Thyroid gland (tissue), 4 donors: ENCODE measurements at regions not wholly inside any gene's neighbourhood (a gene's known extent, or its start where the extent isn't known, plus 50 kb on each side); places are given as distances from the start of the nearest gene placed in this dataset.

ENCODE experiments used
- DNase-seq, 2 donors: peaks; one replicate each; pipeline ENCODE4 v3.0.0-alpha.2; 2019
- H3K27ac ChIP-seq, 3 donors: fragments of 200-600 bp; sonication (generic); 1 replicate in 2 of 3; 2 replicates in 1 of 3; pipeline ENCODE4 v1.5.1; 2016 to 2019; ENCODE audit warnings: mild to moderate bottlenecking in 1 of 3, moderate library complexity in 1 of 3
- H3K27me3 ChIP-seq: fragments of 200-600 bp; sonication (generic); one replicate; pipeline ENCODE4 v1.5.1; 2019
- H3K36me3 ChIP-seq, 2 donors: fragments of 200-600 bp; sonication (generic); one replicate each; pipeline ENCODE4 v1.5.1; 2016 to 2019
- H3K4me1 ChIP-seq, 2 donors: fragments of 200-600 bp; sonication (generic); one replicate each; pipeline ENCODE4 v1.5.1; 2017 to 2019
- H3K4me3 ChIP-seq, 3 donors: fragments of 200-600 bp; sonication (generic); replicated peaks in 1 of 3; 1 replicate in 2 of 3; 2 replicates in 1 of 3; pipeline ENCODE4 v1.5.1; 2016; ENCODE audit warnings: mild to moderate bottlenecking in 1 of 3
- H3K9me3 ChIP-seq: fragments of 200-600 bp; sonication (generic); one replicate; pipeline ENCODE4 v1.5.1; 2017
- POLR2A ChIP-seq, 2 donors: fragments of 450-650 bp; IDR thresholded peaks; one replicate each; pipeline ENCODE4 v1.6.1; 2017; ENCODE audit warnings: antibody characterized with exemption in 2 of 2, mild to moderate bottlenecking in 2 of 2, moderate library complexity in 1 of 2
- WGBS, 2 donors: methylation state at CpG; one replicate each; pipeline ENCODE4 v1.1.5; 2017; 5-methylcytosine and 5-hydroxymethylcytosine counted together
- intact Hi-C: fragments of 100-400 bp; cut with DNase I; formaldehyde crosslinking; loops from one replicate; pipeline ENCODE4 v1.15.1; 2023
- TF ChIP-seq, protein P1 (sequence below), 6 experiments: fragments of 200-600 bp in 3 of 6; fragments of 450-650 bp in 3 of 6; sonication (generic) in 3 of 6; IDR thresholded peaks; one replicate each; pipeline ENCODE4 v1.5.1; 2016 to 2019; ENCODE audit warnings: antibody characterized with exemption in 6 of 6, mild to moderate bottlenecking in 2 of 6, inconsistent platforms in 1 of 6, moderate library complexity in 1 of 6

DNA sequence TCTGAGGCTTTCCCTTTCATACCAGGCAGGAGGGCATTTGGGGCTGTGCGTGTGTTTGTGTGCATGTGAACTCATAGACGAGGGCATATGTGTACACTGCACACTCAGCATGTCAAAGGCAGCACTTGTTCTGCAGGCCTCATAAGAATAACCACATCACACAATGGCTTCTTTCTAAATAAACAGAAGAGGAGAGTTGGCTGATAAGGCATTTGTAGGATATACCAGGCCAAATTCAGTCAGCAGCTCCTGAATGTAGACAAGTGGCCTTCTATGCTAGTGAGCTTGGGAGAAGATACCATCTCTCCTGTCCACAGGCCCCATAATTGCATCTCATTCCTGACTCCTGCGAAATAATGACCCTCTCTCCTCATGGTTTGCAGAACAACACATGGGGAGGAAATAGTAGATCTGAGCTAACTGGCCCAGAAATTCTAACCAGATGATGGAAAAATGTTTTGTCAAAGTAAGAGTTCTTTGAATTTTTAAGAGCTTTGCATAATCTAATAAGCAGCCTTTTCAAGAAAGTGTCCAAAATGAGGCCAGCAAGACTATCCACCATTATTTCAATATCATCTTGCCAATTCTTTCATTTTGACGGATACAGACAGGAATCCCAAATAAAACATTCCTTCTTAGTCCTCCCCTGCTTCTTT lies 60.5 kb upstream of the GAS1 start:
- Histone ChIP-seq H3K27me3 (no peaks in the 10 kb centered on the region), H3K4me1 (no peaks in the 10 kb centered on the region), H3K9me3 (no peaks in the 10 kb centered on the region), H3K27ac (no peak overlapping the region), H3K36me3 (no peaks in the 10 kb centered on the region), H3K4me3 (no peak overlapping the region)
- WGBS, 2 donors, result 69 to 70% methylated on average over 4 of the region's 4 CpGs
- DNase-seq, result no peak
- intact Hi-C loops, result no loop called here
- no peak for TF ChIP-seq POLR2A (IDR thresholded peaks at IDR 0.05)
- TF ChIP-seq, protein P1, sequence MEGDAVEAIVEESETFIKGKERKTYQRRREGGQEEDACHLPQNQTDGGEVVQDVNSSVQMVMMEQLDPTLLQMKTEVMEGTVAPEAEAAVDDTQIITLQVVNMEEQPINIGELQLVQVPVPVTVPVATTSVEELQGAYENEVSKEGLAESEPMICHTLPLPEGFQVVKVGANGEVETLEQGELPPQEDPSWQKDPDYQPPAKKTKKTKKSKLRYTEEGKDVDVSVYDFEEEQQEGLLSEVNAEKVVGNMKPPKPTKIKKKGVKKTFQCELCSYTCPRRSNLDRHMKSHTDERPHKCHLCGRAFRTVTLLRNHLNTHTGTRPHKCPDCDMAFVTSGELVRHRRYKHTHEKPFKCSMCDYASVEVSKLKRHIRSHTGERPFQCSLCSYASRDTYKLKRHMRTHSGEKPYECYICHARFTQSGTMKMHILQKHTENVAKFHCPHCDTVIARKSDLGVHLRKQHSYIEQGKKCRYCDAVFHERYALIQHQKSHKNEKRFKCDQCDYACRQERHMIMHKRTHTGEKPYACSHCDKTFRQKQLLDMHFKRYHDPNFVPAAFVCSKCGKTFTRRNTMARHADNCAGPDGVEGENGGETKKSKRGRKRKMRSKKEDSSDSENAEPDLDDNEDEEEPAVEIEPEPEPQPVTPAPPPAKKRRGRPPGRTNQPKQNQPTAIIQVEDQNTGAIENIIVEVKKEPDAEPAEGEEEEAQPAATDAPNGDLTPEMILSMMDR (IDR thresholded peaks at IDR 0.05), result no peak

DNA sequence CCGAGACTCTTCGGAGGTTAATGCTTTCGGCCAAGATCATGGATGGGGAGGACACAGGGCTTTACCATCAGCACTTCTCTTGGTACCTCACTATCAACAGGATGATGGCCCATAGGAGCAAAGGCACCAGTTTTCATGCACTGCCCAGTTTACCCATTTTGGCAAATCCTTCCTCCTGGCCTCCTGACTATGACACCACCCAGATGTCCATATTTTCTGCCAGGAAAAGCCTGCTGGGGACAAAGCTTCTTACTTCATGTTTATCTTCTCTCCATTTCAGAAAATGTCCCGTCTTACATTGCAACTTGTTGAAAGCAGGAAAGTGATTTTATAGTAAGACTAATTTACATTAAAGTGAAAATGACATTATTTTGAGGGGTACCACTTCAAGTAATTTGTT lies 61.4 kb upstream of the GAS1 start:
- TF ChIP-seq, protein P1 (IDR thresholded peaks at IDR 0.05), result no peak
- TF ChIP-seq POLR2A (IDR thresholded peaks at IDR 0.05), result no peak
- H3K4me1 ChIP-seq, result no peaks in the 10 kb centered on the region
- 85 to 86% methylated on average over 4 of the region's 4 CpGs for WGBS, 2 donors
- no peak for DNase-seq
- H3K27me3 ChIP-seq, result no peaks in the 10 kb centered on the region
- H3K27ac ChIP-seq, result no peak overlapping the region
- H3K36me3 ChIP-seq, result no peaks in the 10 kb centered on the region
- no peaks in the 10 kb centered on the region for H3K9me3 ChIP-seq
- intact Hi-C loops, result no loop called here
- H3K4me3 ChIP-seq, result no peak overlapping the region

DNA sequence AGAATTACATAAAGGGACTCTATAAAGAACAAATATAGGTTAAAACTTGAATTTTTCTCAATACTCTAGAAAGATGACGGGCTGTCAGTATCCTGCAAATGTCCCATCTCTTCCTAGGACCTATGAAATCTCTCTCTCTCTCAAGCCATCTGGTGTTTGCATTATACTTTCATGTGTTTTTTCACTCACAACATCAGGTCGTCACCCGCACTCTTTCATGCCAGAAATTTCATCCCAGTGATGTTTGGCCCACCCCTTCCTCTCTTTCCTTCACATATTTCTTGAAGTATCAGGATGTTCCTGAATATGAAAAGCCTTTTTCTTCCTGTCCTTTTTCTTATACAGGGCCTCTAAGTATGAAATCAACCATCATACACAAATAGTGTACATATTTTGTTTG lies 63.3 kb upstream of the GAS1 start:
- Histone ChIP-seq H3K4me3 (no peak overlapping the region), H3K36me3 (no peaks in the 10 kb centered on the region), H3K27me3 (no peaks in the 10 kb centered on the region), H3K4me1 (no peaks in the 10 kb centered on the region), H3K27ac (no peak overlapping the region), H3K9me3 (no peaks in the 10 kb centered on the region)
- WGBS, 2 donors, result 90 to 91% methylated on average over 3 of the region's 3 CpGs
- TF ChIP-seq POLR2A (IDR thresholded peaks at IDR 0.05), result no peak
- TF ChIP-seq, protein P1 (IDR thresholded peaks at IDR 0.05), result no peak
- intact Hi-C loops, result no loop called here
- DNase-seq, result no peak

DNA sequence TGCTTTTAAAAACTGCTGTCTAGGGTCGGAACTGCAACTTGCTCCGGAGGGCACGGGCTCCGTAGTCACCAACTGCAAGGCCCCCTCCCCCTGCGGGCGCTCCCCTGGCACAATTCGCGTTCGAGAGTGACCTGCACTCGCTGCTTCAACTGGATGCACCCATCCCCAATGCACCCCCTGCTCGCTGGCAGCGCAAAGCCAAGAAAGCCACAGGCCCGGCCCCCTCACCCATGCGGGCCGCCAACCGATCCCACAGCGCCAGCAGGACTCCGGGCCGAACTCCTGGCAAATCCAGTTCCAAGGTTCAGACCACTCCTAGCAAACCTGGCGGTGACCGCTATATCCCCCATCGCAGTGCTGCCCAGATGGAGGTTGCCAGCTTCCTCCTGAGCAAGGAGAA lies 64.2 kb upstream of the GAS1 start:
- Histone ChIP-seq H3K27ac (no peak overlapping the region), H3K4me3 (no peak overlapping the region), H3K4me1 (no peaks in the 10 kb centered on the region), H3K36me3 (no peaks in the 10 kb centered on the region), H3K27me3 (no peaks in the 10 kb centered on the region), H3K9me3 (no peaks in the 10 kb centered on the region)
- DNase-seq, result no peak
- TF ChIP-seq POLR2A (IDR thresholded peaks at IDR 0.05), result no peak
- intact Hi-C loops, result no loop called here
- 94 to 96% methylated on average over 22 of the region's 22 CpGs for whole genome bisulfite sequencing, 2 donors

DNA sequence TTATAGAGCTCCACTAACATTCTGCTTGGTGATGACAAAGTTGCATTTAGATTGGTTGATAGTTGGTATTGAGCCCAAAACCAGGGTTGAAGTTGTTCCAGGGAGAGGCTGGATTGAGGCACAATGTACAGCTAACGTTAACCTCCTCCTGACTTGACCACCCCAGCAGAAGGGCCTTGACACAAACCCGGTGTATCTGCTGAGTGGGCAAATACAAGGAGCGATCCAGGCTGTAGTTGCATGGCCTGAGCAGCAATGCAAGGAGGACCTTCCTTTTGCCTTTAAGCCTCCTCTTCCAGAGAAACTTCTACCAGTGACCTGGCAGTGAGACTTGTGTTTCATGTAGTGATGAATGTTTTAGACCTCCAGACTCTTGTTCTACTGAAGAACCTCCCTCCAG lies 66.2 kb upstream of the GAS1 start:
- H3K4me3 ChIP-seq, result no peak overlapping the region
- TF ChIP-seq, protein P1 (IDR thresholded peaks at IDR 0.05), result no peak
- TF ChIP-seq POLR2A (IDR thresholded peaks at IDR 0.05), result no peak
- DNase-seq, result no peak
- no peaks in the 10 kb centered on the region for H3K36me3 ChIP-seq
- no peaks in the 10 kb centered on the region for H3K27me3 ChIP-seq
- no peaks in the 10 kb centered on the region for H3K4me1 ChIP-seq
- WGBS, 2 donors, result 92 to 100% methylated on average over 3 of the region's 3 CpGs
- H3K27ac ChIP-seq, result no peak overlapping the region
- no peaks in the 10 kb centered on the region for H3K9me3 ChIP-seq
- intact Hi-C loops, result no loop called here
